H9 (cell line): ENCODE measurements at regions not wholly inside any gene's neighbourhood (a gene's known extent, or its start where the extent isn't known, plus 50 kb on each side); places are given as distances from the start of the nearest gene placed in this dataset.

Experiments used
- DNase-seq: peaks from one replicate; pipeline ENCODE4 v3.0.0-alpha.2; 2017
- H2AFZ ChIP-seq: one replicate; pipeline ENCODE4 v1.6.1; 2013; ENCODE audit warnings: mild to moderate bottlenecking, low read length, control low read depth, moderate library complexity
- H2AK5ac ChIP-seq: 2 replicates; pipeline ENCODE4 v1.6.1; 2013; ENCODE audit warnings: low read length, control low read depth, mixed read lengths; ENCODE audit not compliant: insufficient read length
- H2BK120ac ChIP-seq: one replicate; pipeline ENCODE4 v1.6.1; 2013; ENCODE audit warnings: low read depth, mild to moderate bottlenecking, low read length, control low read depth, inconsistent platforms; ENCODE audit not compliant: poor library complexity, severe bottlenecking
- H2BK12ac ChIP-seq: 2 replicates; pipeline ENCODE4 v1.6.1; 2013; ENCODE audit warnings: low read length, control low read depth, mixed read lengths, low read depth; ENCODE audit not compliant: insufficient read length
- H2BK15ac ChIP-seq: 2 replicates; pipeline ENCODE4 v1.6.1; 2013; ENCODE audit warnings: low read depth, low read length, control low read depth
- H2BK20ac ChIP-seq: one replicate; pipeline ENCODE4 v1.6.1; 2013; ENCODE audit warnings: low read depth, mild to moderate bottlenecking, low read length, control low read depth, inconsistent platforms; ENCODE audit not compliant: poor library complexity, severe bottlenecking
- H2BK5ac ChIP-seq: 2 replicates; pipeline ENCODE4 v1.6.1; 2013; ENCODE audit warnings: low read length, control low read depth, mixed read lengths; ENCODE audit not compliant: insufficient read length
- H3K14ac ChIP-seq: 2 replicates; pipeline ENCODE4 v1.6.1; 2013; ENCODE audit warnings: low read length, control low read depth; ENCODE audit not compliant: insufficient read depth
- H3K18ac ChIP-seq: 2 replicates; pipeline ENCODE4 v1.6.1; 2013; ENCODE audit warnings: low read depth, mild to moderate bottlenecking, mixed read lengths, low read length, control low read depth; ENCODE audit not compliant: insufficient read length
- H3K23ac ChIP-seq: 2 replicates; pipeline ENCODE4 v1.6.1; 2013; ENCODE audit warnings: low read length, control low read depth, mixed read lengths, low read depth; ENCODE audit not compliant: insufficient read length
- H3K23me2 ChIP-seq: 2 replicates; pipeline ENCODE4 v1.6.1; 2013; ENCODE audit warnings: low read depth, mild to moderate bottlenecking, mixed read lengths, low read length, control low read depth; ENCODE audit not compliant: insufficient read length, poor library complexity, severe bottlenecking
- H3K27ac ChIP-seq: 2 replicates; pipeline ENCODE4 v1.5.1; 2013; ENCODE audit warnings: low read length, control low read depth, mixed read lengths, low read depth; ENCODE audit not compliant: insufficient read length
- H3K27me3 ChIP-seq: 2 replicates; pipeline ENCODE4 v1.6.1; 2013; ENCODE audit warnings: low read length, control low read depth, inconsistent platforms; ENCODE audit not compliant: insufficient read depth
- H3K4ac ChIP-seq: 2 replicates; pipeline ENCODE4 v1.6.1; 2013; ENCODE audit warnings: low read depth, mild to moderate bottlenecking, control low read depth, inconsistent platforms, low read length, moderate library complexity
- H3K4me1 ChIP-seq: 2 replicates; pipeline ENCODE4 v1.6.1; 2013; ENCODE audit warnings: low read length, control low read depth, inconsistent platforms; ENCODE audit not compliant: insufficient read depth
- H3K4me2 ChIP-seq: 2 replicates; pipeline ENCODE4 v1.6.1; 2013; ENCODE audit warnings: low read length, control low read depth, mixed read lengths; ENCODE audit not compliant: insufficient read length, insufficient read depth
- H3K56ac ChIP-seq: 2 replicates; pipeline ENCODE4 v1.6.1; 2013; ENCODE audit warnings: low read depth, mild to moderate bottlenecking, mixed read lengths, low read length, control low read depth; ENCODE audit not compliant: insufficient read length
- H3K79me1 ChIP-seq: 2 replicates; pipeline ENCODE4 v1.6.1; 2013; ENCODE audit warnings: low read depth, mild to moderate bottlenecking, moderate library complexity, low read length, control low read depth, inconsistent platforms; ENCODE audit not compliant: insufficient read depth, poor library complexity, severe bottlenecking
- H3K79me2 ChIP-seq: 2 replicates; pipeline ENCODE4 v1.6.1; 2013; ENCODE audit warnings: low read length, control low read depth, inconsistent platforms; ENCODE audit not compliant: insufficient read depth
- H3K9ac ChIP-seq: 2 replicates; pipeline ENCODE4 v1.6.1; 2013; ENCODE audit warnings: low read length, control low read depth, mixed read lengths; ENCODE audit not compliant: insufficient read length; ENCODE audit errors: extremely low read depth
- H3K9me3 ChIP-seq: one replicate; pipeline ENCODE4 v1.6.1; 2013; ENCODE audit warnings: low read depth, low read length, inconsistent platforms; ENCODE audit not compliant: control insufficient read depth
- H3T11ph ChIP-seq: one replicate; pipeline ENCODE4 v1.6.1; 2013; ENCODE audit warnings: mild to moderate bottlenecking, low read length, control low read depth, inconsistent platforms
- H4K20me1 ChIP-seq: one replicate; pipeline ENCODE4 v1.6.1; 2013; ENCODE audit not compliant: control insufficient read depth, insufficient read length, insufficient read depth
- H4K5ac ChIP-seq: 2 replicates; pipeline ENCODE4 v1.6.1; 2013; ENCODE audit warnings: low read depth, mild to moderate bottlenecking, mixed read lengths, low read length, control low read depth; ENCODE audit not compliant: insufficient read length
- H4K8ac ChIP-seq: replicated peaks from 2 replicates; pipeline ENCODE4 v1.6.1; 2013; ENCODE audit warnings: low read length, control low read depth, mixed read lengths, low read depth; ENCODE audit not compliant: insufficient read length
- H4K91ac ChIP-seq: 2 replicates; pipeline ENCODE4 v1.6.1; 2013; ENCODE audit warnings: low read depth, mild to moderate bottlenecking, moderate library complexity, mixed read lengths, low read length, control low read depth; ENCODE audit not compliant: insufficient read length
- H3K27ac Mint-ChIP-seq, 3 experiments: 2 replicates in 2 of 3; 3 replicates in 1 of 3; pipeline ENCODE4 v1.8.0; 2020 to 2021; ENCODE audit warnings: mixed read lengths in 3 of 3, mild to moderate bottlenecking in 1 of 3, moderate library complexity in 1 of 3
- H3K27me3 Mint-ChIP-seq: 2 replicates; pipeline ENCODE4 v1.8.0; 2021; ENCODE audit warnings: low read depth, mild to moderate bottlenecking, moderate library complexity, mixed read lengths
- H3K36me3 Mint-ChIP-seq, 3 experiments: 2 replicates in 2 of 3; 3 replicates in 1 of 3; pipeline ENCODE4 v1.8.0; 2020 to 2021; ENCODE audit warnings: low read depth in 3 of 3, mixed read lengths in 3 of 3; ENCODE audit not compliant: insufficient read depth in 1 of 3
- H3K4me1 Mint-ChIP-seq, 2 experiments: 2 replicates each; pipeline ENCODE4 v1.8.0; 2020; ENCODE audit warnings: mixed read lengths in 2 of 2
- H3K4me3 Mint-ChIP-seq, 2 experiments: 2 replicates in 1 of 2; 3 replicates in 1 of 2; pipeline ENCODE4 v1.8.0; 2020 to 2021; ENCODE audit warnings: mild to moderate bottlenecking in 2 of 2, mixed read lengths in 2 of 2, moderate library complexity in 1 of 2
- H3K9me3 Mint-ChIP-seq, 2 experiments: 2 replicates in 1 of 2; 3 replicates in 1 of 2; pipeline ENCODE4 v1.8.0; 2020; ENCODE audit warnings: mild to moderate bottlenecking in 2 of 2, mixed read lengths in 2 of 2, moderate library complexity in 1 of 2
- CTCF ChIP-seq: fragments of 200-600 bp; sonication (generic); conservative IDR thresholded peaks from 3 replicates; pipeline ENCODE4 v1.8.0; 2021; ENCODE audit warnings: antibody characterized with exemption, mild to moderate bottlenecking
- WGBS: extraction: QIAGEN DNeasy Blood & Tissue Kit; methylation state at CpG from one replicate; pipeline ENCODE4 v1.1.7; 2013; ENCODE audit warnings: missing lambda C conversion rate, low lambda C conversion rate, mixed read lengths; ENCODE audit not compliant: insufficient read length; ENCODE audit errors: extremely low coverage; 5-methylcytosine and 5-hydroxymethylcytosine counted together

- H2AK5ac ChIP-seq: no peak overlapping the region
- H3K23ac ChIP-seq: no peak overlapping the region
- Mint-ChIP-seq H3K4me1 (peaks cover 6% of the 10 kb centered on the region in 2 experiments), H3K4me3 (no peak overlapping the region), H3K27me3 (no peaks in the 10 kb centered on the region; the same call in 1 of the 2 replicates), H3K9me3 (peaks cover 4% of the 10 kb centered on the region in 2 experiments; a peak in 4 of 5 replicates), H3K36me3 (peaks cover 0 to 4% (median 2%) of the 10 kb centered on the region in 3 experiments; a peak in 4 of 7 replicates), H3K27ac (no peak overlapping the region)
- no peaks in the 10 kb centered on the region for H3K9me3 ChIP-seq
- H3K4me1 ChIP-seq: no peaks in the 10 kb centered on the region; the same call in 1 of the 2 replicates
- no peak overlapping the region for H4K91ac ChIP-seq
- DNase-seq: no peak
- no peak overlapping the region for H3K4me2 ChIP-seq
- no peak overlapping the region for H2AFZ ChIP-seq
- no peak overlapping the region for H3K14ac ChIP-seq
- no peak overlapping the region for H3K18ac ChIP-seq
- H2BK20ac ChIP-seq: no peak overlapping the region
- H2BK120ac ChIP-seq: no peak overlapping the region
- TF ChIP-seq CTCF: no peak
- H3K27me3 ChIP-seq: no peaks in the 10 kb centered on the region
- no peak overlapping the region for H3K4ac ChIP-seq
- H3T11ph ChIP-seq: no peak overlapping the region
- H3K79me2 ChIP-seq: no peaks in the 10 kb centered on the region
- WGBS: no CpG with 5 or more reads among the region's 3 CpGs
- no peaks in the 10 kb centered on the region for H3K79me1 ChIP-seq
- no peak overlapping the region for H4K5ac ChIP-seq
- H2BK15ac ChIP-seq: no peak overlapping the region
- no peak overlapping the region for H3K27ac ChIP-seq
- H2BK12ac ChIP-seq: no peak overlapping the region
- no peak overlapping the region for H3K56ac ChIP-seq
- no peak overlapping the region for H2BK5ac ChIP-seq
- no peaks in the 10 kb centered on the region for H4K20me1 ChIP-seq
- no peaks in the 10 kb centered on the region for H3K23me2 ChIP-seq
- no peak overlapping the region for H3K9ac ChIP-seq
- no peak overlapping the region for H4K8ac ChIP-seq
These were observed 386.6 kb upstream of the SPRED2 start for GRCh38 chr2:65818873-65819451.
